ENCODE measurements at regions not wholly inside any gene's neighbourhood (a gene's known extent, or its start where the extent isn't known, plus 50 kb on each side); places are given as distances from the start of the nearest gene placed in this dataset.

DNA sequence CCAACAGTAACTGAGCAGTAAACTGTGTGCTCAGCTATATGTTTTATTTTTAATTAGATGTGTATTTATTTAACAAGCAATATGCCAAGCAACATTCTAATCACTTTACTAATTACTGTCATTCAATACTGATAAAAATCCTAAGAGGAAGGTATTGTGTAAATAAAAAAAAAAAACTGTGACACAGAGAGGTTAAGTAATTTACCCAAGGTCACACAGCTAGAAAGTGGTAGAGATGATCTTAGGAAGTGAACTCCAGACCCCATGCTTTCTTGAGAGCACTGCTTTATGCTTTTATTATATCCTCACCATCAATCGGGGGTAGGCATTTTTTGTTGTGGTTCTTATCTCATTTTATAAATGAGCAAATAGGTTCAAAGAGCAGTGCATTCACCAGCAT, 417.1 kb downstream of the RAB28 start:
- TF ChIP-seq CTCF (IDR thresholded peaks at IDR 0.05) (no peak), POLR2A (IDR thresholded peaks at IDR 0.05) (no peak)
